Activated CD4-positive, CD25-positive, alpha-beta regulatory T cell treated with anti-CD3 and anti-CD28 coated beads, Interleukin-2, amount 50 U/mL, for 24 hours (primary cell): ENCODE measurements at regions not wholly inside any gene's neighbourhood (a gene's known extent, or its start where the extent isn't known, plus 50 kb on each side); places are given as distances from the start of the nearest gene placed in this dataset.
"Not testable (repeated sequence)": the region's sequence is repeated elsewhere in the genome, so short reads cannot be mapped to it uniquely, and the experiment has no call there.

Source experiments
- ATAC-seq, 2 donors: fragments of 150-1000 bp; cut with Tn5 transposase; one replicate each; pipeline ENCODE4 v1.10.0; 2021; ENCODE audit warnings: mild to moderate bottlenecking in 1 of 2, moderate library complexity in 1 of 2

- not testable (repeated sequence) for ATAC-seq
These were observed 62.8 kb downstream of the ARHGAP11B start for GRCh38 chr15:30688684-30689083.

DNA sequence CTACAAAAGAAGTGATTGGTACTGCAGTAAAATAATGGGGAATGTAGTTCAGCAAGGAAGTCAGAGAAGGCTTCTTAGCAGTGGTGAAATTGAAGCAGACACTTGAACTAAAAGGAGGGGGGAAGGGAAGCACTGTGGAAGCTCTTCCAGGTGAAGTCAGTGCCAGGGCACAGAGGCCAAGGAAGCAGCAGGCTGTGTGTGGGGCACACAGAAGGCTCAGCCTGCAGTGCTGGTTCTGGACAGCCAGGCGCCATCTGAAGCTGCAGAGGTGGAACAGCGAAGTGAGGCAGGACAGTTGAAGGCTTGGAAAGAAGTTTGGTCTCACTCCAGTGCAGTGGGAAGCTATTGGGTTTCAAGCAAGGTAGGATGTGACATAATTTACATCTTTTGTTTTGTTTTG lies 64.2 kb downstream of the ARHGAP11B start:
- ATAC-seq: not testable (repeated sequence)

DNA sequence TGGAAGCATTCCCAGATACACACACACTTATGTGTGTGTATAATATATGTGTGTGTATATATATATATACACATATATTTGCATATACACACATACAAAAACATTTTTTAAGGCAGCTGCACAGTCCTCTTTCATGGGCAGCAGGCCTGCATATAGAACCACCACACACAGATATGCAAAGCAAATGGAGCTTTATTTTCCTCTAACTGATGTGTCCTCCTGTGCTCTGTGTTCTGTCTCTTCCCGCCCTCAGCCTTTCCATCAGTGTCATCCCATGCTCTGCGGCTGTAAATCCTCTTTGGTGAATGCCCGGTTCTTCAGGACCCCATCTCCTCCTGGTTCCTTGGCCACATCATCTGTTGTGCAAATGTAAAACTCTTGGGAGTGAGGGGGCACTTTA lies 69.9 kb downstream of the ARHGAP11B start:
- ATAC-seq: not testable (repeated sequence)

GRCh38 chr15:30696439-30697314 lies 70.7 kb downstream of the ARHGAP11B start:
- ATAC-seq: peak; percentile 82 to 85

DNA sequence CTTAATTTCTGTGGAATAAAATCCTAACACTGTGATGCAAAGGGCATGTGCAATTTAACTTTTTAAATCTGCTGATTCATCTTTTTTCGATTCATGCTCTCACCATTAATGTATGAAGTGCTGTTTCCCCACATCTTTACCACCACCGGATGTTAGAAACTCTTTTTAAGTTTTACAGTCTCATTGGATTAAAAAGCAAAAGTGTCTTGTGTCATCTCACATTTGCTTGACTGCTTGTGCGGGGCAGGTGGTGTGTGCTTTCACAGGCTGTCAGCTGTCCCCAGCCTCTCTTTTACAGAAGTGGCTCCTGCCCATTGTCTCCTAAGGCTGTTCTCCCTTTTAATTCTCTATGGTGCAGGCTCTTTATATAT lies 71.4 kb downstream of the ARHGAP11B start:
- peak; percentile 78 to 80 for ATAC-seq

GRCh38 chr15:30700006-30700597 lies 74.2 kb downstream of the ARHGAP11B start:
- ATAC-seq: not testable (repeated sequence)

- ATAC-seq: not testable (repeated sequence)
These were observed 82.2 kb downstream of the ARHGAP11B start for GRCh38 chr15:30707976-30708685.

DNA sequence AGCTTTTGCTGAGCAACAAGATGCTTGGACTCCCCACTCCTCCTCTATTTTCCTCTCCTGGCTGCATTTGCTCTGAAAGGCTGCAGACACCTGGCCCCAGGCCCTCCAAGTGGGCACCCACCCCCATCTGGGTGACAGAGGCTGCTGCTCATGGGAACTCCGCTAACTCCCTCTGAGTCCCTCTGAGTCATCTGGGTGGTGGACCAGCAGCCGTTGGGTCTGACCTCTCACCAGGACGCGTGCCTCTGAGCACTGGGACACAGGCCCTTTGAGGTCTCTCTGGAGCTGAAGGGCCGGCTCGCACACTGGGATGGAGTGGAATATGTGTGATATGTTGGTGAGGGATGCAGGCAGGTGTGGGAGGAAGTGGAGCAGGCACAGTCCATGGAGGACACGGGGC lies 82.9 kb downstream of the ARHGAP11B start:
- not testable (repeated sequence) for ATAC-seq

GRCh38 chr15:30718038-30718643 lies 92.2 kb downstream of the ARHGAP11B start:
- not testable (repeated sequence) for ATAC-seq

- not testable (repeated sequence) for ATAC-seq
These were observed 93.4 kb downstream of the ARHGAP11B start for GRCh38 chr15:30719363-30719762.

- ATAC-seq: not testable (repeated sequence)
These were observed 94.9 kb downstream of the ARHGAP11B start for GRCh38 chr15:30720825-30721224.

DNA sequence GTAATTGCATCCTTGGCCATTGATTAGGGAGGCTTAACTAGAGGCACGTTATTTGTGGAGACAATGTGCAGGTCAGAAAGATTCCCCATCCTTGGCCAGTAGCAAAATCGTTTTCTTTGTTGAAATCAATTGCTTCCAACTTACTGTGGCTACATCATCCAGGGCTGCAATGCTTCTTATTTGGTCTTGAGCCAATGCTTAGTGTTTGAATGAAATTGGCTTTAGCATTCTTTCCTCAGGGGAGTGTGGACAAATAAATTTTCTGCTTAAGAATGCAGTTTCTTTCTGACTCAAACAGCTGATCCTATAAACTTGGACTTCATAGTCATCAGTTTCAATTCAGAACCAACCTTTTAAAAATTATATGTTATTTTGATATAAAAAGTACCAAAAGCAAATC lies 95.6 kb downstream of the ARHGAP11B start:
- ATAC-seq: not testable (repeated sequence)

DNA sequence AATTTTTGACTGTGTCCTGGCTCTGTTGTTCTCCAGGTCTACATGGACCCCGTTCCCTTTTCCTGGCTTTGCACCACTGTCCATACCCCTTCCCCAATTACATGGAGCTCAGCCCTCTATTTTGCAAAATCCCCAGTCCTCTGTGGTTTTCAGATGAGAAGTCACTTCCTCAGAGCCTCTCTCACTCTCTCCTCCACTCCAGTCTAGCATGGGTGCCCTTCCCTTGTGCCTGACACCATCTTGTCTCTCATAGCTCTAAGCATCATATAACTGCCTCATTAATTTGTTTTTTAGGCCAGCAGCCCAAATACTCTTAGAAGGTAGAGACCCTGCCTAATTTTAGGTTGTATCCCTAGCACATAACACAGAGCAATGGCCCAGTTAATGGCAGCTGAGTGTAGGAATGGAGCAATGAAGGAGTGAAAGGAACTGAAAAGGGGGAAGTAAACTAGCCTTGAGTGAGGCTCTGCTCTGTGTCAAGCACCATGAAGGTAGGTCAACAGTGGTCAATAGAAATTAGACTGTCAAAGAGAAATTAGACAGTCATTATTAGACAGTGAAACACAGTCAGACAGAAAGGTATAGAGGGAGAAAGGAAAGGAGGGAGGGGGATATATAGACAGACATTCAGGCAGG lies 97.7 kb downstream of the ARHGAP11B start:
- ATAC-seq: not testable (repeated sequence)

GRCh38 chr15:30729880-30730590 lies 104.1 kb downstream of the ARHGAP11B start:
- ATAC-seq: not testable (repeated sequence)

DNA sequence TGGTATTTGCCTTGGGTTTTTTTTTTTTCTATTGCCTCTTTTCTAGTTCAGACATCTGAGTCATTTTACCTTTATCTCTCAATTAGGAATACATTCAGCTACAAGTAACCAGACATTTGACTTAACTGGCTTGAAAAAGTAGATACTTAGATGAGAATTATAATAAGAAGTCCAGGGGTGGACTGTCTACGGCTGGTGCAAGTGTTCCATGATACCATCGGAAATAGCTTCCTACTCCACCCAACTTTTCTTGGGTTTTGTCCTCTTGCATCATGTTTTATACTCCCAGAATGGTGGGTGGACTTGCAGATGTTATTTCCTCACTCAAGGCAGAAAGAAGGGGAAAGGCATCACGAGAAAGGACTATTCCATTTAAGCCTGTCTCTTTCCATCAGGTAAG lies 104.7 kb downstream of the ARHGAP11B start:
- not testable (repeated sequence) for ATAC-seq

DNA sequence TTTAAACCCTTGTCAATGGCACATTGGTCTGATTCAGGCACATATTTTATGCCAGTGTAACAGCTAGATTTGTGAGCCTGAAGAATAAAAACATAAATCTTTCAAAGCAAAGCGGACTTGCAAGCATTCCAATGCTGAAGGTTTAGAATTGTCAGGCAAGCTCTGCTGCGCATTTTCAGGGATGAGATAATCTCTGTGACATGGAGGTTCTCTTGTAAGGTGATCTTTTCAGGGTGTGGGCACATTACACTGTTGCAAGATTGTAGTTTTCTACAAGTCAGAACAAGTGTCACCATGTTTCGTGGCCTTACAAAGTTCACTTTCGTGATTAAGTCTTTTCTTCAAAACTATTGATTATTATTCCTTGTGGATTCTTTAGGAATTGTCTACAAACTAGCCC lies 106.2 kb downstream of the ARHGAP11B start:
- ATAC-seq: not testable (repeated sequence)

DNA sequence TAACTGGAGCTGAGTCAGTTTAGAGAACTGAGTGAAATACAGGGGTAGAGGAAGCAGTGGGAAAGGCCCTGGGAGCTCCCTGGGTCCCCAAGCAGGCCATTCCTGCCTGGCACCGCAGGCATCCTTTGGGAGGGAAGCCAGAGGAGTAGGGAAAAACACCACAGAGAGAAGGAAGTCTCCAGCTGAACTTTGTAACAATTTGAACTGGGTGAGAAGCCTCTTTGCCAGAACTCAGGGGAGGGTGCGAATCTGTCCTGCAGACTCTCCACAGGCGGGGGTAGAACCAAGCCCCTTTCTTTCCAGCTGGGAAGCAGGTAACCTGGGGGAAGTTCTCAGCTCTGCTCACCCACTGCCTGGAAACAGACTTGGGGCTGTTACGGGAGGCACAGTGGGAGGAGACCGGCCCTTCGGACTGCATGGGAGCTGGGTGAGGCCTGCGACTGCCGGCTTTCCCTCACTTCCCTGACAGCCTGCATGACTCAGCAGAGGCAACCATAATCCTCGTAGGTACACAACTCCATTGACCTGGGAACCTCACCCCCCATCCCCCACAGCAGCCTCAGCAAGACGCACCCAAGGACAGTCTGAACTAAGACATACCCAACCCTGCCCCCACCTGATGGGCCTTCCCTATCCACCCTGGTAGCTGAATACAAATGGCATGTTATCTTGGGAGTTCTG lies 110.1 kb downstream of the ARHGAP11B start:
- ATAC-seq: not testable (repeated sequence)

DNA sequence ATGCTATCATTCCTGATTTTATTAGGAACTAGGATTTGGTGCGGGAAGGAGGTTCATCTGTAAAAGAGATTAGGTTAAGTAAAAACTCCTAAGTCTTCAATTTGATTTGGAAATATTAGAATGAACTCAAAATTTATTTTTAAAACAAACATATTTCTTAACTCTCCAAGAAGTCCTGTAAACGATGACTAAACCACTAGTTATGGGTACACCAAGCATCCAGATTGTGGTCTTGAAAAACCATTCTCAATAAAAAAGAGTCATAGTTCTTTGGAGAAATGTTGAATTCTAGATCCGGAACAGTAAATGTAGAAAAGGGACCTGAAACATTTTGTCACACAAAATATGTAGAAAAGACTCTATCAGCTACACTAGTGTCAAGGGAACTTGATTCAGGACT lies 116.9 kb downstream of the ARHGAP11B start:
- ATAC-seq: not testable (repeated sequence)

- not testable (repeated sequence) for ATAC-seq
These were observed 123.1 kb downstream of the ARHGAP11B start for GRCh38 chr15:30749048-30749447.

GRCh38 chr15:30755036-30755687 lies 129.2 kb downstream of the ARHGAP11B start:
- ATAC-seq: peak; percentile 56 to 74

GRCh38 chr15:30760633-30761032 lies 134.7 kb downstream of the ARHGAP11B start:
- ATAC-seq: not testable (repeated sequence)
